GF-D8 (cell line): ENCODE measurements at regions not wholly inside any gene's neighbourhood (a gene's known extent, or its start where the extent isn't known, plus 50 kb on each side); places are given as distances from the start of the nearest gene placed in this dataset.
"Not testable (repeated sequence)": the region's sequence is repeated elsewhere in the genome, so short reads cannot be mapped to it uniquely, and the experiment has no call there.

ENCODE experiments used
- DNase-seq: peaks from one replicate; lab custom pipeline; 2025; lab: John Stamatoyannopoulos, UW

GRCh38 chr4:127217586-127218229, 415.0 kb upstream of the INTU start:
- DNase-seq, result no peak

- no peak for DNase-seq
Observed at GRCh38 chr4:127219232-127219631, 413.5 kb upstream of the INTU start.

GRCh38 chr4:127224556-127224955, 408.2 kb upstream of the INTU start:
- DNase-seq, result no peak

- DNase-seq, result no peak
Observed at GRCh38 chr4:127229855-127230608, 402.7 kb upstream of the INTU start.

GRCh38 chr4:127236889-127237288, 395.9 kb upstream of the INTU start:
- DNase-seq, result no peak

GRCh38 chr4:127237581-127237980, 395.2 kb upstream of the INTU start:
- DNase-seq, result no peak

GRCh38 chr4:127238956-127239475, 393.7 kb upstream of the INTU start:
- DNase-seq, result no peak

GRCh38 chr4:127239902-127240763, 392.6 kb upstream of the INTU start:
- no peak for DNase-seq

- DNase-seq, result no peak
Observed at GRCh38 chr4:127240764-127241105, 392.0 kb upstream of the INTU start.

- no peak for DNase-seq
Observed at GRCh38 chr4:127244515-127244914, 388.2 kb upstream of the INTU start.

GRCh38 chr4:127246963-127247952, 385.5 kb upstream of the INTU start:
- no peak for DNase-seq

GRCh38 chr4:127249066-127249766, 383.5 kb upstream of the INTU start:
- no peak for DNase-seq

GRCh38 chr4:127249767-127250108, 383.0 kb upstream of the INTU start:
- no peak for DNase-seq

- DNase-seq, result no peak
Observed at GRCh38 chr4:127250577-127250976, 382.2 kb upstream of the INTU start.

GRCh38 chr4:127251423-127251822, 381.3 kb upstream of the INTU start:
- DNase-seq, result no peak

- no peak for DNase-seq
Observed at GRCh38 chr4:127256500-127256899, 376.3 kb upstream of the INTU start.

- no peak for DNase-seq
Observed at GRCh38 chr4:127261476-127261875, 371.3 kb upstream of the INTU start.

- no peak for DNase-seq
Observed at GRCh38 chr4:127268367-127268766, 364.4 kb upstream of the INTU start.

GRCh38 chr4:127277023-127277422, 355.7 kb upstream of the INTU start:
- not testable (repeated sequence) for DNase-seq

GRCh38 chr4:127284236-127284635, 348.5 kb upstream of the INTU start:
- DNase-seq, result no peak

GRCh38 chr4:127291316-127291715, 341.4 kb upstream of the INTU start:
- no peak for DNase-seq
